Upper lobe of left lung (tissue), 6 donors: ENCODE measurements at regions not wholly inside any gene's neighbourhood (a gene's known extent, or its start where the extent isn't known, plus 50 kb on each side); places are given as distances from the start of the nearest gene placed in this dataset.

Experiments
- ATAC-seq, 2 donors: fragments of 200-7000 bp; cut with Tn5 transposase; one replicate each; pipeline ENCODE4 v1.9.1; 2022; ENCODE audit warnings: mild to moderate bottlenecking in 2 of 2, moderate library complexity in 2 of 2; ENCODE audit not compliant: low FRiP score in 2 of 2
- DNase-seq, 2 donors: peaks; one replicate each; pipeline ENCODE4 v3.0.0-alpha.2; 2019 to 2020
- H3K27ac ChIP-seq, 4 donors: fragments of 200-600 bp; sonication (generic); one replicate each; pipeline ENCODE4 v1.5.1; 2016 to 2019
- H3K27me3 ChIP-seq, 4 donors: fragments of 200-600 bp; sonication (generic); one replicate each; pipeline ENCODE4 v1.5.1; 2017 to 2019
- H3K36me3 ChIP-seq, 4 donors: fragments of 200-600 bp; sonication (generic); one replicate each; pipeline ENCODE4 v1.5.1; 2016 to 2019
- H3K4me1 ChIP-seq, 4 donors: fragments of 200-600 bp; sonication (generic); one replicate each; pipeline ENCODE4 v1.5.1; 2018 to 2019
- H3K4me3 ChIP-seq, 4 donors: fragments of 200-600 bp; sonication (generic); one replicate each; pipeline ENCODE4 v1.5.1; 2017 to 2019; ENCODE audit warnings: mild to moderate bottlenecking in 2 of 4, moderate library complexity in 1 of 4
- H3K9me3 ChIP-seq, 4 donors: fragments of 200-600 bp; sonication (generic); one replicate each; pipeline ENCODE4 v1.5.1; 2018 to 2019
- CTCF ChIP-seq, 6 experiments: fragments of 450-650 bp in 4 of 6; fragments of 200-600 bp in 2 of 6; sonication (generic) in 2 of 6; IDR thresholded peaks; one replicate each; pipeline ENCODE4 v1.5.1; 2016 to 2019; ENCODE audit warnings: antibody characterized with exemption in 6 of 6
- EP300 ChIP-seq, 4 donors: sonication (generic); formaldehyde crosslinking; IDR thresholded peaks; one replicate each; pipeline ENCODE4 v1.5.1; 2017; ENCODE audit warnings: antibody characterized with exemption in 4 of 4, control low read depth in 2 of 4
- POLR2A ChIP-seq, 4 donors: fragments of 450-650 bp; IDR thresholded peaks; one replicate each; pipeline ENCODE4 v1.5.1; 2016 to 2017; ENCODE audit warnings: antibody characterized with exemption in 4 of 4, mild to moderate bottlenecking in 2 of 4
- POLR2AphosphoS5 ChIP-seq, 2 donors: sonication (generic); formaldehyde crosslinking; IDR thresholded peaks; one replicate each; pipeline ENCODE4 v1.5.1; 2017; ENCODE audit warnings: antibody characterized with exemption in 2 of 2
- WGBS, 2 donors: methylation state at CpG; one replicate each; pipeline ENCODE4 v1.1.5; 2017 to 2018; 5-methylcytosine and 5-hydroxymethylcytosine counted together
- donor health status: DM: no; HTN: no; CAD: no; lungs with moderate emphysema.
- donor health status: DM: no; HTN: yes; CAD: no; lungs with severe emphysema.

GRCh38 chr14:95818581-95818980 lies 58.1 kb upstream of the TUNAR start:
- 47 to 54% methylated on average over 2 to 5 of the region's 5 CpGs for WGBS, 2 donors
- H3K27me3 ChIP-seq: no peaks in the 10 kb centered on the region

GRCh38 chr14:95817271-95817670 lies 59.4 kb upstream of the TUNAR start:
- no peak overlapping the region for H3K4me3 ChIP-seq

More at GRCh38 chr14:95818581-95818980, 58.1 kb upstream of the TUNAR start:
- no peak for ATAC-seq
- DNase-seq: no peak
- Histone ChIP-seq H3K4me1 (no peaks in the 10 kb centered on the region), H3K4me3 (no peak overlapping the region), H3K36me3 (no peaks in the 10 kb centered on the region), H3K27ac (no peak overlapping the region), H3K9me3 (no peaks in the 10 kb centered on the region)
- TF ChIP-seq EP300 (IDR thresholded peaks at IDR 0.05) (no peak), CTCF (IDR thresholded peaks at IDR 0.05) (no peak), POLR2AphosphoS5 (IDR thresholded peaks at IDR 0.05) (no peak), POLR2A (IDR thresholded peaks at IDR 0.05) (no peak)

GRCh38 chr14:95816539-95816938 lies 60.1 kb upstream of the TUNAR start:
- Histone ChIP-seq H3K27ac (no peak overlapping the region), H3K4me1 (no peaks in the 10 kb centered on the region), H3K36me3 (no peaks in the 10 kb centered on the region), H3K9me3 (no peaks in the 10 kb centered on the region), H3K4me3 (no peak overlapping the region), H3K27me3 (no peaks in the 10 kb centered on the region)
- TF ChIP-seq POLR2A (IDR thresholded peaks at IDR 0.05) (no peak), CTCF (IDR thresholded peaks at IDR 0.05) (no peak), POLR2AphosphoS5 (IDR thresholded peaks at IDR 0.05) (no peak), EP300 (IDR thresholded peaks at IDR 0.05) (no peak)
- ATAC-seq (no peak), DNase-seq (no peak)
- 66 to 68% methylated on average over 7 of the region's 7 CpGs for WGBS, 2 donors

More at GRCh38 chr14:95817271-95817670, 59.4 kb upstream of the TUNAR start:
- ATAC-seq: peak in 1 of 2 donors; percentile 14
- TF ChIP-seq POLR2A (IDR thresholded peaks at IDR 0.05): no peak
- no peak for TF ChIP-seq CTCF (IDR thresholded peaks at IDR 0.05)
- no peak for TF ChIP-seq POLR2AphosphoS5 (IDR thresholded peaks at IDR 0.05)
- TF ChIP-seq EP300 (IDR thresholded peaks at IDR 0.05): no peak
- 51 to 71% methylated on average over 2 of the region's 2 CpGs for WGBS, 2 donors
- Histone ChIP-seq H3K36me3 (no peaks in the 10 kb centered on the region), H3K9me3 (no peaks in the 10 kb centered on the region), H3K4me1 (no peaks in the 10 kb centered on the region), H3K27me3 (no peaks in the 10 kb centered on the region), H3K27ac (no peak overlapping the region)
- no peak for DNase-seq

- TF ChIP-seq POLR2A (IDR thresholded peaks at IDR 0.05) (no peak), POLR2AphosphoS5 (IDR thresholded peaks at IDR 0.05) (no peak), CTCF (IDR thresholded peaks at IDR 0.05) (no peak), EP300 (IDR thresholded peaks at IDR 0.05) (no peak)
- Histone ChIP-seq H3K27me3 (no peaks in the 10 kb centered on the region), H3K27ac (no peak overlapping the region), H3K4me3 (no peak overlapping the region), H3K4me1 (no peaks in the 10 kb centered on the region), H3K36me3 (no peaks in the 10 kb centered on the region), H3K9me3 (no peaks in the 10 kb centered on the region)
- no peak for DNase-seq
- WGBS, 2 donors: 10 to 21% methylated on average over 11 of the region's 11 CpGs
- ATAC-seq: no peak
These were observed 61.4 kb upstream of the TUNAR start for GRCh38 chr14:95815226-95815690.
